ENCODE measurements at regions not wholly inside any gene's neighbourhood (a gene's known extent, or its start where the extent isn't known, plus 50 kb on each side); places are given as distances from the start of the nearest gene placed in this dataset.

- TF ChIP-seq POLR2A (IDR thresholded peaks at IDR 0.05; ENCODE audit: low read depth, low read length): no peak
- no peak for TF ChIP-seq POLR2AphosphoS5 (IDR thresholded peaks at IDR 0.05; ENCODE audit: low read depth, low read length)
- TF ChIP-seq TAF1 (IDR thresholded peaks at IDR 0.05; ENCODE audit: low read depth, low read length): no peak
- no peak for TF ChIP-seq PAX5 (IDR thresholded peaks at IDR 0.05; ENCODE audit: insufficient read depth, low read length, severe bottlenecking)
Observed at GRCh38 chr5:103356350-103357091, 98.0 kb downstream of the MACIR start.
